HG02938 (cell line): ENCODE measurements at regions not wholly inside any gene's neighbourhood (a gene's known extent, or its start where the extent isn't known, plus 50 kb on each side); places are given as distances from the start of the nearest gene placed in this dataset.

Source experiments
- ATAC-seq: cut with Tn5 transposase; IDR thresholded peaks from one replicate; pipeline ENCODE4 v1.9.1; 2021; ENCODE audit warnings: mild to moderate bottlenecking, moderate library complexity; ENCODE audit not compliant: unreplicated experiment

- no peak for ATAC-seq
Observed at GRCh38 chr5:165305596-165305995, 1800.2 kb downstream of the MAT2B start.

- ATAC-seq = no peak
Observed at GRCh38 chr5:165309446-165309845, 1804.0 kb downstream of the MAT2B start.

GRCh38 chr5:165310031-165310430 is 1804.6 kb downstream of the MAT2B start:
- ATAC-seq = no peak

- no peak for ATAC-seq
Observed at GRCh38 chr5:165321912-165322311, 1816.5 kb downstream of the MAT2B start.

GRCh38 chr5:165325221-165325620 is 1819.8 kb downstream of the MAT2B start:
- ATAC-seq = no peak

- ATAC-seq = no peak
Observed at GRCh38 chr5:165327631-165328030, 1822.2 kb downstream of the MAT2B start.

- ATAC-seq = no peak
Observed at GRCh38 chr5:165328846-165329245, 1823.4 kb downstream of the MAT2B start.

- ATAC-seq = no peak
Observed at GRCh38 chr5:165333623-165334022, 1828.2 kb downstream of the MAT2B start.

GRCh38 chr5:165334201-165334600 is 1828.8 kb downstream of the MAT2B start:
- no peak for ATAC-seq

- ATAC-seq = no peak
Observed at GRCh38 chr5:165349735-165350134, 1844.3 kb downstream of the MAT2B start.

GRCh38 chr5:165351342-165351741 is 1845.9 kb downstream of the MAT2B start:
- ATAC-seq = no peak

- no peak for ATAC-seq
Observed at GRCh38 chr5:165360366-165360765, 1854.9 kb downstream of the MAT2B start.

- no peak for ATAC-seq
Observed at GRCh38 chr5:165360784-165361542, 1855.5 kb downstream of the MAT2B start.

GRCh38 chr5:165370233-165370632 is 1864.8 kb downstream of the MAT2B start:
- no peak for ATAC-seq

GRCh38 chr5:165370794-165371193 is 1865.4 kb downstream of the MAT2B start:
- no peak for ATAC-seq

GRCh38 chr5:165375201-165375600 is 1869.8 kb downstream of the MAT2B start:
- ATAC-seq = no peak

GRCh38 chr5:165393839-165394238 is 1888.4 kb downstream of the MAT2B start:
- ATAC-seq = no peak

- ATAC-seq = no peak
Observed at GRCh38 chr5:165397516-165397915, 1892.1 kb downstream of the MAT2B start.

- ATAC-seq = no peak
Observed at GRCh38 chr5:165400086-165400485, 1894.7 kb downstream of the MAT2B start.

GRCh38 chr5:165404917-165405316 is 1899.5 kb downstream of the MAT2B start:
- no peak for ATAC-seq

- no peak for ATAC-seq
Observed at GRCh38 chr5:165405340-165405739, 1899.9 kb downstream of the MAT2B start.

GRCh38 chr5:165407352-165407751 is 1901.9 kb downstream of the MAT2B start:
- no peak for ATAC-seq

- no peak for ATAC-seq
Observed at GRCh38 chr5:165410476-165410875, 1905.1 kb downstream of the MAT2B start.
